Panc1 (cell line): ENCODE measurements at regions not wholly inside any gene's neighbourhood (a gene's known extent, or its start where the extent isn't known, plus 50 kb on each side); places are given as distances from the start of the nearest gene placed in this dataset.
"Not testable (repeated sequence)": the region's sequence is repeated elsewhere in the genome, so short reads cannot be mapped to it uniquely, and the experiment has no call there.

Experiments used
- ATAC-seq: fragments of 200-7000 bp; cut with Tn5 transposase; 2 replicates; pipeline ENCODE4 v1.9.1; 2020; ENCODE audit warnings: mild to moderate bottlenecking, moderate library complexity
- BruUV-seq: library from RNA; stranded (reverse); fragments of 400-500 nt; replicated peaks from 2 replicates; lab custom pipeline; 2021; lab: Mats Ljungman, UMichigan
- CTCF ChIA-PET: fragments of 300-600 bp; sonication (Branson Sonifier 250); formaldehyde crosslinking; loops from one replicate; lab custom pipeline; 2022; ENCODE audit warnings: antibody characterized with exemption; lab: Charles Lee
- POLR2A ChIA-PET: fragments of 300-600 bp; sonication (Branson Sonifier 250); formaldehyde crosslinking; loops from one replicate; lab custom pipeline; 2022; ENCODE audit warnings: antibody characterized with exemption; lab: Charles Lee
- DNase-seq: peaks from one replicate; pipeline ENCODE4 v3.0.0-alpha.2; 2010; ENCODE audit warnings: low read depth, low spot score
- H3K27ac ChIP-seq: 2 replicates; pipeline ENCODE4 v1.5.1; 2011; ENCODE audit warnings: mild to moderate bottlenecking, low read length, inconsistent platforms
- H3K27me3 ChIP-seq: fragments of 200-500 bp; sonication (Bioruptor generic); 2 replicates; pipeline ENCODE4 v1.6.0; 2014; ENCODE audit warnings: low read length, inconsistent platforms; ENCODE audit not compliant: control insufficient read depth, insufficient read depth
- H3K36me3 ChIP-seq: fragments of 200-500 bp; sonication (Bioruptor generic); 2 replicates; pipeline ENCODE4 v1.5.1; 2014; ENCODE audit warnings: inconsistent platforms, mild to moderate bottlenecking, low read length, moderate library complexity; ENCODE audit not compliant: control insufficient read depth, insufficient read depth
- H3K4me1 ChIP-seq: 2 replicates; pipeline ENCODE4 v1.5.1; 2011; ENCODE audit warnings: inconsistent platforms, mild to moderate bottlenecking, low read length, moderate library complexity; ENCODE audit not compliant: control insufficient read depth, insufficient read depth
- H3K4me3 ChIP-seq, 2 experiments: 2 replicates each; pipeline ENCODE4 v1.5.1; 2011 to 2012; ENCODE audit warnings: low read depth in 2 of 2, low read length in 2 of 2, mild to moderate bottlenecking in 2 of 2, inconsistent platforms in 1 of 2, moderate library complexity in 1 of 2
- H3K9me3 ChIP-seq: fragments of 200-500 bp; sonication (Bioruptor generic); 2 replicates; pipeline ENCODE4 v1.5.1; 2014; ENCODE audit warnings: low read depth, mild to moderate bottlenecking, inconsistent platforms, low read length, moderate library complexity; ENCODE audit not compliant: control insufficient read depth, insufficient read depth
- POLR2AphosphoS5 ChIP-seq: IDR thresholded peaks from 2 replicates; pipeline ENCODE4 v1.6.1; 2012; ENCODE audit warnings: mild to moderate bottlenecking, low read depth, low read length, moderate library complexity
- SIN3A ChIP-seq: IDR thresholded peaks from 2 replicates; pipeline ENCODE4 v1.6.1; 2012; ENCODE audit warnings: low read depth, mild to moderate bottlenecking, low read length, moderate library complexity, borderline replicate concordance; ENCODE audit not compliant: insufficient read depth
- TCF7L2 ChIP-seq: IDR thresholded peaks from 2 replicates; pipeline ENCODE4 v1.6.1; 2011; ENCODE audit warnings: mild to moderate bottlenecking, low read depth, low read length, inconsistent platforms
- in situ Hi-C: cut with HindIII; loops from 2 replicates; pipeline ENCODE4 v1.10.0; 2016; ENCODE audit warnings: low sequenced_read_pairs, low pct_unique_long_range_greater_than_20kb
- intact Hi-C: fragments of 100-400 bp; cut with micrococcal nuclease; formaldehyde crosslinking; loops from one replicate; pipeline ENCODE4 v1.10.0; 2022; ENCODE audit not compliant: unreplicated experiment
- TF ChIP-seq, protein P1 (sequence below): fragments of 450-650 bp; IDR thresholded peaks from 2 replicates; pipeline ENCODE4 v1.5.1; 2017; ENCODE audit warnings: mild to moderate bottlenecking
- TF ChIP-seq, protein P2 (sequence below), 2 experiments: IDR thresholded peaks; 2 replicates each; pipeline ENCODE4 v1.6.1; 2011 to 2012; ENCODE audit warnings: low read depth in 2 of 2, control low read depth in 1 of 2, low read length in 1 of 2, mild to moderate bottlenecking in 1 of 2, moderate library complexity in 1 of 2; ENCODE audit not compliant: insufficient read depth in 1 of 2

DNA sequence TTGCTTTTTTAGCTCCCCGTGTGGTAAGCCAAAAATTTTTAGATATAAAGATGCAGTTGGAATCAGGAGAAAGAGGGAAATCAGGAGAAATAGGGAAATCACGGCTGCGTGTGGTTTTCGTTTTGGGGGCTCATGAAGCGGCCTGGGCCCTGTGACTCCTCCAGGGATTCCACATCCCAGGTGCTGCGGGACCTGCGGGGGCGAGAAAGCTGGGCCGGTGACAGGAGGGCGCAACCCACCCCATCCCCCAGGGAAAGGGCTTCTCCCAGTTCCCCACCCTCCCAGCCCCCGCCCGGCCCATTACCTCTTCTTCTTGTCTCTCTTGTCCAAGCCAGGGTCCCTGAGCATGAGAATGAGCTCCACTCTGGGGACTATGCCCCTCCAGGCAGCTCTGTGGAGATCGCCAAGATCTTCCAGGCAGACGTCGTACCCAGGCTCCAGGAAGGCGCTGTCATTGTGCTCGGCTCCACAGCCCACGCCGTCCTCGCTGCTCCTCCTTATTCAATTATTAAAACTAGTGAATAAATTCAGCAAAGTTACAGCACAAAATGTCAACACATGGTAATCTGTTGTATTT, 111.0 kb downstream of the MRPL57 start:
- BruUV-seq, result no TSS peak
- no peaks in the 10 kb centered on the region for H3K9me3 ChIP-seq
- H3K27me3 ChIP-seq, result 0 out of 2 replicates have a peak, but pooled peaks cover 2% of the 10 kb centered on the region
- intact Hi-C loops (no loop called here), in situ Hi-C loops (no loop called here)
- no peaks in the 10 kb centered on the region for H3K4me1 ChIP-seq
- ATAC-seq (no peak), DNase-seq (no peak)
- no peak for TF ChIP-seq SIN3A
- TF ChIP-seq POLR2AphosphoS5, result no peak
- TF ChIP-seq TCF7L2, result no peak
- TF ChIP-seq, protein P1, sequence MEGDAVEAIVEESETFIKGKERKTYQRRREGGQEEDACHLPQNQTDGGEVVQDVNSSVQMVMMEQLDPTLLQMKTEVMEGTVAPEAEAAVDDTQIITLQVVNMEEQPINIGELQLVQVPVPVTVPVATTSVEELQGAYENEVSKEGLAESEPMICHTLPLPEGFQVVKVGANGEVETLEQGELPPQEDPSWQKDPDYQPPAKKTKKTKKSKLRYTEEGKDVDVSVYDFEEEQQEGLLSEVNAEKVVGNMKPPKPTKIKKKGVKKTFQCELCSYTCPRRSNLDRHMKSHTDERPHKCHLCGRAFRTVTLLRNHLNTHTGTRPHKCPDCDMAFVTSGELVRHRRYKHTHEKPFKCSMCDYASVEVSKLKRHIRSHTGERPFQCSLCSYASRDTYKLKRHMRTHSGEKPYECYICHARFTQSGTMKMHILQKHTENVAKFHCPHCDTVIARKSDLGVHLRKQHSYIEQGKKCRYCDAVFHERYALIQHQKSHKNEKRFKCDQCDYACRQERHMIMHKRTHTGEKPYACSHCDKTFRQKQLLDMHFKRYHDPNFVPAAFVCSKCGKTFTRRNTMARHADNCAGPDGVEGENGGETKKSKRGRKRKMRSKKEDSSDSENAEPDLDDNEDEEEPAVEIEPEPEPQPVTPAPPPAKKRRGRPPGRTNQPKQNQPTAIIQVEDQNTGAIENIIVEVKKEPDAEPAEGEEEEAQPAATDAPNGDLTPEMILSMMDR, result no peak
- TF ChIP-seq, protein P2, sequence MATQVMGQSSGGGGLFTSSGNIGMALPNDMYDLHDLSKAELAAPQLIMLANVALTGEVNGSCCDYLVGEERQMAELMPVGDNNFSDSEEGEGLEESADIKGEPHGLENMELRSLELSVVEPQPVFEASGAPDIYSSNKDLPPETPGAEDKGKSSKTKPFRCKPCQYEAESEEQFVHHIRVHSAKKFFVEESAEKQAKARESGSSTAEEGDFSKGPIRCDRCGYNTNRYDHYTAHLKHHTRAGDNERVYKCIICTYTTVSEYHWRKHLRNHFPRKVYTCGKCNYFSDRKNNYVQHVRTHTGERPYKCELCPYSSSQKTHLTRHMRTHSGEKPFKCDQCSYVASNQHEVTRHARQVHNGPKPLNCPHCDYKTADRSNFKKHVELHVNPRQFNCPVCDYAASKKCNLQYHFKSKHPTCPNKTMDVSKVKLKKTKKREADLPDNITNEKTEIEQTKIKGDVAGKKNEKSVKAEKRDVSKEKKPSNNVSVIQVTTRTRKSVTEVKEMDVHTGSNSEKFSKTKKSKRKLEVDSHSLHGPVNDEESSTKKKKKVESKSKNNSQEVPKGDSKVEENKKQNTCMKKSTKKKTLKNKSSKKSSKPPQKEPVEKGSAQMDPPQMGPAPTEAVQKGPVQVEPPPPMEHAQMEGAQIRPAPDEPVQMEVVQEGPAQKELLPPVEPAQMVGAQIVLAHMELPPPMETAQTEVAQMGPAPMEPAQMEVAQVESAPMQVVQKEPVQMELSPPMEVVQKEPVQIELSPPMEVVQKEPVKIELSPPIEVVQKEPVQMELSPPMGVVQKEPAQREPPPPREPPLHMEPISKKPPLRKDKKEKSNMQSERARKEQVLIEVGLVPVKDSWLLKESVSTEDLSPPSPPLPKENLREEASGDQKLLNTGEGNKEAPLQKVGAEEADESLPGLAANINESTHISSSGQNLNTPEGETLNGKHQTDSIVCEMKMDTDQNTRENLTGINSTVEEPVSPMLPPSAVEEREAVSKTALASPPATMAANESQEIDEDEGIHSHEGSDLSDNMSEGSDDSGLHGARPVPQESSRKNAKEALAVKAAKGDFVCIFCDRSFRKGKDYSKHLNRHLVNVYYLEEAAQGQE (IDR thresholded peaks at IDR 0.05; ENCODE audit: insufficient read depth in 1 of 2, low read depth in 2 of 2, low read length in 1 of 2), result no peak
- no peaks in the 10 kb centered on the region for H3K36me3 ChIP-seq
- CTCF ChIA-PET, result no interaction called here
- H3K4me3 ChIP-seq, result no peak overlapping the region
- no peak overlapping the region for H3K27ac ChIP-seq
- POLR2A ChIA-PET, result interaction anchor here (0.6 kb wide), 1 partner anchor 114 kb away, joined by 3 read pairs; no protein-coding TSS in a partner anchor

DNA sequence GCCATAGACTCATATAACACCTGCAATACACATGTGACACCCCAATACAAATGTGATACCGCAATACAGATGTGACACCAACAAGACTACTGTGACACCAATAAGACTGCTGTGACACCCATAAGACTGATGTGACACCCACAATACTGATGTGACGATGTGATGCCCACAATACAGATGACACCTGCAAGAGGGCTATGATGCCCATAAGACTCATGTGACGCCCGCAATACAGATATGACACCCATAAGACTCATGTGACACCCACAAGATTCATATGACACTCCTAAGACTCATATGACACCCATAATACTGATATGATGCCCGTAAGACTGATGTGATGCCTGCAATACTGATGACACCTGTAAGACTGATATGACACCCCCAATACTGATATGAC, 113.0 kb downstream of the MRPL57 start:
- in situ Hi-C loops (no loop called here), intact Hi-C loops (no loop called here)
- Histone ChIP-seq H3K4me1 (no peaks in the 10 kb centered on the region), H3K9me3 (no peaks in the 10 kb centered on the region), H3K27ac (no peak overlapping the region), H3K4me3 (no peak overlapping the region), H3K36me3 (no peaks in the 10 kb centered on the region), H3K27me3 (no peaks in the 10 kb centered on the region)
- TF ChIP-seq, protein P1, result no peak
- TF ChIP-seq, protein P2 (IDR thresholded peaks at IDR 0.05; ENCODE audit: insufficient read depth in 1 of 2, low read depth in 2 of 2, low read length in 1 of 2), result no peak
- TF ChIP-seq TCF7L2 (no peak), POLR2AphosphoS5 (no peak), SIN3A (no peak)
- no peak for ATAC-seq
- no TSS peak for BruUV-seq
- no peak for DNase-seq
- ChIA-PET POLR2A (no interaction called here), CTCF (no interaction called here)

DNA sequence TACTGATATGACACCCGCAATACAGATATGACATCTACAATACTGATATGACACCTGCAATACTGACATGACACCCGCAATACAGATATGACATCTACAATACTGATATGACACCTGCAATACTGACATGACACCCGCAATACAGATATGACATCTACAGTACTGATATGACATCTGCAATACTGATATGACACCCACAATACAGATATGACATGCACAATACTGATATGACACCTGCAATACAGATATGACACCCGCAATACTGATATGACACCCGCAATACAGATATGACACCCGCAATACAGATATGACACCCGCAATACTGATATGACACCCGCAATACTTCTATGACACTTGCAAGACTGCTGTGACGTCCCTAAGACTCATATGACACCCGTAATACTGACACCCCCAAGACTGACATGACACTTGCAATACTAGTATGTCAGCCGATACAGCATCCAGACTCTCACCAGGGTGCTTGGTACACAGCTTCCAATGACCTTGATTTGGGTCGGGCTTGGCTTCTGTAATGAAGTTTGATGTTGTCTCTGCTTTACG, 114.1 kb downstream of the MRPL57 start:
- H3K27me3 ChIP-seq, H3K36me3 ChIP-seq, intact Hi-C loops, H3K4me1 ChIP-seq, H3K4me3 ChIP-seq, POLR2A ChIA-PET, in situ Hi-C loops, BruUV-seq, H3K27ac ChIP-seq, H3K9me3 ChIP-seq, DNase-seq, ATAC-seq, CTCF ChIA-PET: not testable (repeated sequence)
